ENCODE measurements at regions not wholly inside any gene's neighbourhood (a gene's known extent, or its start where the extent isn't known, plus 50 kb on each side); places are given as distances from the start of the nearest gene placed in this dataset.

DNA sequence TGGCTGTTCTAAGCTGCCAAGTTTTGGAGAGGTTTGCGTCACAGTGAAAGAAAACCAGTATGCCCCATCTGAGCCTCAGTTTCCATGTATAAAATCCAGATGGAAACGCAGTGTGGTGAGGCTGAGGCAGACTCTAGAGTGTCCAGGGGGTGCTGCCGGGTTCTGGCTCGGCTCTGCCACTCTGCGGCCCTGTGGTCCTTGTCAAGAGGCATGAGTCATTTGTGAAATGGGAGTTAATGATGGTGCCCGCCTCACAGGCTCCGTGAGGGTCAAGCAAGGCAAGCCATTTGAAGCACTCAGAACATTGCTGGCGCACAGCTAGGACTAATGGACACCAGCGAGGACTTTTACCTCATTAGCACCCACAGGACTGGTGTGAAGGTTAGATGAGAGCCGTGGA lies 214.3 kb downstream of the PTPRU start:
- Histone ChIP-seq H3K4me3 (ENCODE audit: low read depth, low read length) (no peak overlapping the region), H3K27me3 (ENCODE audit: control insufficient read depth, insufficient read depth, low read length) (no peaks in the 10 kb centered on the region; the same call in 1 of the 2 replicates), H3K36me3 (ENCODE audit: control insufficient read depth, insufficient read depth, low read length) (no peaks in the 10 kb centered on the region)
- DNase-seq (ENCODE audit: low read depth): no peak
- ChIA-PET CTCF (no interaction called here), POLR2A (no interaction called here)
- TF ChIP-seq CTCF (IDR thresholded peaks at IDR 0.05; ENCODE audit: insufficient read depth, low read depth, low read length): no peak

- H3K27me3 ChIP-seq (ENCODE audit: control insufficient read depth, insufficient read depth, low read length): no peaks in the 10 kb centered on the region
- no peak for DNase-seq (ENCODE audit: low read depth)
- CTCF ChIA-PET: no interaction called here
- H3K36me3 ChIP-seq (ENCODE audit: control insufficient read depth, insufficient read depth, low read length): no peaks in the 10 kb centered on the region
- no peak for TF ChIP-seq CTCF (IDR thresholded peaks at IDR 0.05; ENCODE audit: insufficient read depth, low read depth, low read length)
- no peak overlapping the region for H3K4me3 ChIP-seq (ENCODE audit: low read depth, low read length)
- POLR2A ChIA-PET: no interaction called here
These were observed 212.3 kb downstream of the PTPRU start for GRCh38 chr1:29448456-29449235.

GRCh38 chr1:29447368-29447767 lies 211.0 kb downstream of the PTPRU start:
- no peak for DNase-seq (ENCODE audit: low read depth)
- H3K27me3 ChIP-seq (ENCODE audit: control insufficient read depth, insufficient read depth, low read length): no peaks in the 10 kb centered on the region
- no peak overlapping the region for H3K4me3 ChIP-seq (ENCODE audit: low read depth, low read length)
- no peak for TF ChIP-seq CTCF (IDR thresholded peaks at IDR 0.05; ENCODE audit: insufficient read depth, low read depth, low read length)
- ChIA-PET POLR2A (no interaction called here), CTCF (interaction anchor here (0.6 kb wide), 1 partner anchor 1028 kb away, joined by 5 read pairs; no protein-coding TSS in a partner anchor)
- H3K36me3 ChIP-seq (ENCODE audit: control insufficient read depth, insufficient read depth, low read length): no peaks in the 10 kb centered on the region

DNA sequence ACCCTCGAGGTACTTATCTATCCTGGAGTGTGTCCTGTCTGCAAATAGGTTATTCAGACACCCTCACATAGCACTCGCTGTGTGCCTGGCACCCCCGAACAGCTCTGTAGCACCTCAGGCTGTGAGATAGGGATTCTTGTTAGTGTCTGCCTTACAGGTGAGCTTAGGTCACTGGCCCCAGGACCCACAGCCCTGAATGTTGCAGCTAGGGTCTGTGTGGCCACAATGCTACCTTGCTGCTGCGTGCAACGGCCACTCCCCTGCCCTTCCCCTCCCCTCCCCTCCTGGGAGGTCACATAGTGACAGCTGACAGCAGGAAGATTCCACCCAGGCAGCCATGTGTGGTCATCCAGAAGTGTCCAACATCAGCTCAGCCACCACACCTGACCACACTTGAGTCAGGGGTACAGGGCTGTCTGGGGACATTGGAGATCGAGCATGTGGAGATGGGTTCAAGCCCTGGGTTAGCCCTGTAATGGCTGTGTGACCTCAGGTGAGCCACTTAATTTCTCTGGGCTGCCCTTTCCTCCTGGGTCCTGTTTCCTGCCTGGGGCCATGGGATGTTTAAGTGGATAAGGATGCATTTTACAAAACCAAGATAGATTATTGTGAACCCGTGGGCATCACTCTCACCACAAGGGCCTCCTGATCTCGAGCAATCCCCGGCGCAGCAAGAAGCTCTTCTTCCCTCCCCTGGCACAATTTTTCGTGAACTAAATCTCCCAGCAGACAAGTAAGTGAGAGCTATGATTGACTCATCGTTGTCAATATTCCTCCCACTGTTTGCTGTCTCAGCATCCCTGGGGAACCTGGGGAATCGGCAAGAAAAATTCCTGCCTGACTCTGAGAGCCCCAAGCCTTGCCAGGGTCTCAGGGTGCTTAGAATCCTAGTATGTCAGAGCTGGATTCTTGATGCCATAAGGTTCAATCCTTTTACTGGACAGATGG lies 208.7 kb downstream of the PTPRU start:
- TF ChIP-seq CTCF (IDR thresholded peaks at IDR 0.05; ENCODE audit: insufficient read depth, low read depth, low read length): no peak
- no peaks in the 10 kb centered on the region for H3K36me3 ChIP-seq (ENCODE audit: control insufficient read depth, insufficient read depth, low read length)
- POLR2A ChIA-PET: no interaction called here
- H3K4me3 ChIP-seq (ENCODE audit: low read depth, low read length): no peak overlapping the region
- no peaks in the 10 kb centered on the region for H3K27me3 ChIP-seq (ENCODE audit: control insufficient read depth, insufficient read depth, low read length)
- CTCF ChIA-PET: interaction anchor here (0.6 to 1.1 kb wide), 2 partner anchors 28 to 209 kb away, joined by 3 read pairs; no protein-coding TSS in a partner anchor
- no peak for DNase-seq (ENCODE audit: low read depth)

GRCh38 chr1:29444081-29444715 lies 207.9 kb downstream of the PTPRU start:
- Histone ChIP-seq H3K27me3 (ENCODE audit: control insufficient read depth, insufficient read depth, low read length) (no peaks in the 10 kb centered on the region), H3K36me3 (ENCODE audit: control insufficient read depth, insufficient read depth, low read length) (no peaks in the 10 kb centered on the region), H3K4me3 (ENCODE audit: low read depth, low read length) (no peak overlapping the region)
- DNase-seq (ENCODE audit: low read depth): no peak
- no peak for TF ChIP-seq CTCF (IDR thresholded peaks at IDR 0.05; ENCODE audit: insufficient read depth, low read depth, low read length)
- ChIA-PET CTCF (interaction anchor here (0.6 to 1.1 kb wide), 2 partner anchors 27 to 208 kb away, joined by 3 read pairs; no protein-coding TSS in a partner anchor), POLR2A (no interaction called here)

Measured in BJ (cell line).